ENCODE measurements at regions not wholly inside any gene's neighbourhood (a gene's known extent, or its start where the extent isn't known, plus 50 kb on each side); places are given as distances from the start of the nearest gene placed in this dataset.
"Not testable (repeated sequence)": the region's sequence is repeated elsewhere in the genome, so short reads cannot be mapped to it uniquely, and the experiment has no call there.

- DNase-seq (ENCODE audit: low spot score): peak; percentile 29
Observed at GRCh38 chr1:82366689-82367088, 566.0 kb downstream of the ADGRL2 start.

- DNase-seq (ENCODE audit: low spot score): peak; percentile 8
Observed at GRCh38 chr1:82359541-82359940, 558.8 kb downstream of the ADGRL2 start.

DNA sequence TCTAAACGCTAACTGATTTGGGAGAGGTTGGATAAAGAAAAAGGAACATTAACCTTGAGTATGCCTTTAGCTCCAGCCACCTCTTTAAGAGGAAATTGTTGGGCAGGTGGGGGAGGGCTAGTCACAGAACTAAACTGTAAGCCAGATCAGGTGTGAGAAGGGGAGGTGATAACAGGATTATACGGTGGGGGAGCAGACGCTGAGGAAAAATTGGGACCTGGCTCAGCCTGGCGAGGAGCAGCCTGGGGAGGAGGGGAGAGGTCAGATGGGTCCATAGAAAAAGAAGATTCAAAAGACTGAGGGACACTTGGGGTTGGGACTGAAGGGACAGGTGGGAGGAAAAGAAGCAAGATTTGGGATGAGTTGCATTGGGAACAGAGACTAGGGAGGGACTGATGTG lies 558.0 kb downstream of the ADGRL2 start:
- DNase-seq (ENCODE audit: low spot score): not testable (repeated sequence)

- DNase-seq (ENCODE audit: low spot score): not testable (repeated sequence)
Observed at GRCh38 chr1:82354546-82354945, 553.8 kb downstream of the ADGRL2 start.

DNA sequence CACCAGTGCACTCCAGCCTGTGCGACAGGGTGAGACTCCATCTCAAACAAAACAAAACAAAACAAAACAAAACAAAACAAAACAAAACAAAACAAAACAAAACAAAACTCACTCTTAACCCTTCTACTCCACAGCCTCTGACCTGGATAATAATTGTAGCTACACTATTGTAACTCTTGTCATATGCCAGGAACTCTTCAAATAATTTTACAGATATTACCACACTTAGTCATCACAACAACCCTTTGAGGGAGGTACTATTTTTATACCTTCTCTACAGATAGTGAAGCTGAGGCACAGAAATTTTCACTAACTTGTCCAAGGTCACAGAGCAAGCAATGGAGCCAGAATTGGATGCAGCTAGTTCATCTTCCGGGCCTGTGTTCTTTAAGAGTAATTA lies 547.8 kb downstream of the ADGRL2 start:
- no peak for DNase-seq (ENCODE audit: low spot score)

GRCh38 chr1:82346141-82346540 lies 545.4 kb downstream of the ADGRL2 start:
- no peak for DNase-seq (ENCODE audit: low spot score)

DNA sequence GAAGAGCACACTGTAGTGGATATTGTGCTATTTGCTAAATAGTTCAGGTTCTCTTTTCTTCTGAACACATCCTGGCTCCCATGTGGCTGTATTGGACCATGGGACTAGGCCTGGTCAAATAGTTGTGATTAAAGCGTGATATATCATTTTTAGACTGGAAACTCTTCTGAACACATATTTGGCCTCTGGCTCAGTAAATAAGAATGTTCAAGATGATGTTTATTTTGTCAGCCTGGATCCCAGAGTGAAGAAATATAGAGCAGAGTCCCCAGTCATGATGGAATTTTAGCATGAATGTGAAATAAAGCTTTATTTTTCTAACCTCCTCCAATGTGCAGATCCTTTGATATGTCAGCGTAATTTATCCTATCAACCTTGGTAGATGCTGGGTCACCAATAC lies 542.6 kb downstream of the ADGRL2 start:
- no peak for DNase-seq (ENCODE audit: low spot score)

GRCh38 chr1:82337635-82338034 lies 536.9 kb downstream of the ADGRL2 start:
- no peak for DNase-seq (ENCODE audit: low spot score)

DNA sequence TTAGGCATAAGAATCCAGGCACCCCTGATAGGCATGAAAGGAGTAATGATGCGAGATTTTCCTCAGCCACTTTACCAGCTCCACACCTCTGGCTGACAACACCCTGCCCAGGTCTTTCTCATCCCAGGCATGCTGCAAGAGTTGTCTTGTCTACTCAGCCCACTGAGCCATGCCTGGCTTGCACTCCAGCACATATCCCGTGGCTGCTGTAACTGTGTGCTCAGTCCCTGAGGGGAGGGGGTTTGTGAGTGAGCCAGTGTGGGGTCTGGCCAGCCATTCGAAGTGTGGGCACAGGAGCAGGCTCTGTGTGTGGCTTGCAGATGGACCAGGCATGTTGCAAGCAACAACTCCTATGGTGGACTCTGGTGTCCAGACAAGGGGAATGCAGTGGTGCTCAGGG lies 529.6 kb downstream of the ADGRL2 start:
- no peak for DNase-seq (ENCODE audit: low spot score)

DNA sequence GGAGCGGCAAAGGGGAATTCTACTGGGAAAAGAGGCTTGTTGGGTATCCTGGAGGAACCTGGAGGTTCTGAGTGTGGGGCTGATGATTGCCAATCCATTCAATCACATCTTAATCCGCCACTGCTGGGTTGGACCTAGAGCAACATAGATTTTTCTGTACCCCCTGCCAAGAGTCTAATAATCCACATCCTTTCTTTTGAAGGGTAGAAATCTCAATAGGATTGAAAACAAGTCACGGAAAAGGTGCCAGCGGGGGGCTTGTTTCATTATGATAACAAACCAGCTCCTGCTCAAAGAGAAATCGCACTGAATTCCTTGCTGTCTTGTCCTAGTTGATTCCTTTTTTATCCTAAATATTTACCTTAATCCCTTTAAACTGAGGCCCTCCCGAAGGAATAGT lies 528.5 kb downstream of the ADGRL2 start:
- no peak for DNase-seq (ENCODE audit: low spot score)

- DNase-seq (ENCODE audit: low spot score): no peak
Observed at GRCh38 chr1:82323144-82323841, 522.6 kb downstream of the ADGRL2 start.

GRCh38 chr1:82321794-82322193 lies 521.1 kb downstream of the ADGRL2 start:
- no peak for DNase-seq (ENCODE audit: low spot score)

DNA sequence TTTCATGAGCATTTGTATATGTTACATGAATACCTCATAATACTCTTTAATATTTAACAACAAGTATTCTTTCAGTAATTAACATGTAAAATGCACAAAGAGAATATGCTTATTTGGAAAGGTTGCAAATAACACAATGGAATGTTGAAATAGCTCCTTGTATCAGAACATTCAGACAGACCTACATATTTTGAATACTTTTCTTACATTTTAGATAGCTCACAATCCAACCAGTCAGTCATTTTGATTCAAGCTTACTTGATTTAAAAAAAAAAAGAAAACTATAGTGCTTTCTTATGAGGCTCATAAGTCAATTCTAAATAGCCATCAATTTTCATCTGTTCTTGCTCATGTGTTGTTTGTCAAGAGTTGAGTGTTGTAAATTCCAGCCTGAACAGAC lies 518.8 kb downstream of the ADGRL2 start:
- DNase-seq (ENCODE audit: low spot score): no peak

- no peak for DNase-seq (ENCODE audit: low spot score)
Observed at GRCh38 chr1:82318921-82319320, 518.2 kb downstream of the ADGRL2 start.

DNA sequence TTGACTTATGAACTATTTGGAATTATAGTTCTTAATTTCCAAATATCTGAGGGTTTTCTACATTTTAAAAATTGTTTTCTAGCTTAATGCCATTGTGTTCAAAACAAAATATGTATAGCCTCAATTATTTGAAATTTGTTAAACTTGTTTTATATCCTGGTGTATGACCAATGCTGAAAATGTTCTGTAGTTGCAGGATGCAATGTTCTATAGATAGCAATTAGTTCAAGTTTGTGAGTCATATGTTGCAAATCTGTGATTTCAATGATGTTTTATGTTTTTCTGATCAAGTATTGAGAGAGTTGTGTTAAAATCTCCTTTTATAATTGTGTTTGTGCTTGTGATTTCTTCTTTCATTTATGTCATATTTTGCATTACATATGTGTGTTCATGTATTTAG lies 517.5 kb downstream of the ADGRL2 start:
- peak; percentile 49 for DNase-seq (ENCODE audit: low spot score)

GRCh38 chr1:82317671-82318070 lies 516.9 kb downstream of the ADGRL2 start:
- DNase-seq (ENCODE audit: low spot score): peak; percentile 56

DNA sequence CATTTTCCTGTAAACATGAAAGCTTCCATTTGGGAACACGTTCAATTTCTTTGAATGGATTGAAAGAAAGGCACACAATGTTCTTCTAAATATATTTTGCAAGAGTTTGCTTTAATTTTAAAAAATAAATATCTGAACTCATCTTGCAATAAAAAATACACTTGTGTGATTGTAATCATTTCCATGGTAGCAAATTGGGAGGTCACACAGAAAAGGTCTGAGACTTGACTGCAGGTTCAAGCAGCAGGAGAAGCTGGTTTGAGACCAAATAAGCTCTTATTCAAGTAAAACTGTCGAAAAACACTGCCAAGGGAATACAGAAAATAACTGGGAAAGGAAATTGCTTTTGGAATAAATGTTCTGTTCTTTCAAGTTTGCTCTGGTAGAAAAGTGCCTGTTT lies 498.9 kb downstream of the ADGRL2 start:
- no peak for DNase-seq (ENCODE audit: low spot score)

GRCh38 chr1:82299056-82299455 lies 498.3 kb downstream of the ADGRL2 start:
- no peak for DNase-seq (ENCODE audit: low spot score)

GRCh38 chr1:82297139-82297896 lies 496.6 kb downstream of the ADGRL2 start:
- DNase-seq (ENCODE audit: low spot score): no peak

DNA sequence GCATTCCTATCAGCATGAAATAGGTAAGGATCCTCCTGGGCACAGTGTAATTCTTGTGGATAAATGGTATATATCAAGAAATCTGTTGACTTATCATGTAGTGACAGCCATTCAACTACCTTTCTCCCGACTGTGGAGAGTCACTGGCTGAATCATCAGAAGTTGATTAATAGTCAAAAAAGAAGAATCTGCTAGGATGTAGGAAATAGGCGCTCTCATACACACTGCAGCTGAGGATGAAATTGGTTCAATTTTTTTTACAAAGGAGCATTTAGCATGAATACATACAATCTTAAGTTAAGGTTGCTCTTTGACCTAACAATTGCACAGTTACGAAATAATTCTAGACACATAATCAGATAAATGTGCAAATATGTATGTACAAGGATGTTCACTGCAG lies 486.8 kb downstream of the ADGRL2 start:
- no peak for DNase-seq (ENCODE audit: low spot score)

GRCh38 chr1:82284213-82284612 lies 483.5 kb downstream of the ADGRL2 start:
- DNase-seq (ENCODE audit: low spot score): no peak

DNA sequence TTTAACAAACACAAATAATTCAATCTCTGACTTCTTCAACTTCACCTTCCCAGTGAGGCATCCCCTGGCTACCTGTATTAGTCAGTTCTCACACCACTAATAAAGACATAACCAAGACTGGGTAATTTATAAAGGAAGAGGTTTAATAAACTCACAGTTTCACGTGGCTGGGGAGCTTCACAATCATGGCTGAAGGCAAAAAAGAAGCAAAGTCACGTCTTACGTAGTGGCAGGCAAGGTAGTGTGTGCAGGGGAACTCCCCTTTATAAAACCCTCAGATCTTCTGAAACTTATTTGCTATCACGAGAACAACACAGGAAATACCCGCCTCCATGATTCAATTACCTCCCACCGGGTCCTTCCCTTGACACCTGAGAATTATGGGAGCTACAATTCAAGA lies 478.5 kb downstream of the ADGRL2 start:
- no peak for DNase-seq (ENCODE audit: low spot score)

DNA sequence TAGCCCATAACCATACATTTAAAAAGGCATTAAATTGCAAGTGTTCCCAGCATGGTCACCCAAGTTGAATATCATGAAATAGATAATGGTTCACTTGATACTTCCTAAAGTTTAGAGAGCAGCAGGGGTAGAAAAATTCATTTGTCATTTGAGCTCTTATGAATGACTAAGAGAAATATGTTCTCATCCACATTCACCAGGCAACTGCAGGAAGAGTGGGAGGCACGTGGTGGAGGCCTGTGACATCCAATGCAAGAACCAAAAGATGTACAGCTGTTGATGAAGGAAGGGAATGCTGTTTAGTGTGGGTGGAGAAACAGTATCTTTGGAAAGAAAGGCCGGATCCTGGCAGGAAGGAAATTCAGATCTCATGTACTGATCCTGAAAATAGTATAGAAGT lies 473.1 kb downstream of the ADGRL2 start:
- peak; percentile 3 for DNase-seq (ENCODE audit: low spot score)

DNA sequence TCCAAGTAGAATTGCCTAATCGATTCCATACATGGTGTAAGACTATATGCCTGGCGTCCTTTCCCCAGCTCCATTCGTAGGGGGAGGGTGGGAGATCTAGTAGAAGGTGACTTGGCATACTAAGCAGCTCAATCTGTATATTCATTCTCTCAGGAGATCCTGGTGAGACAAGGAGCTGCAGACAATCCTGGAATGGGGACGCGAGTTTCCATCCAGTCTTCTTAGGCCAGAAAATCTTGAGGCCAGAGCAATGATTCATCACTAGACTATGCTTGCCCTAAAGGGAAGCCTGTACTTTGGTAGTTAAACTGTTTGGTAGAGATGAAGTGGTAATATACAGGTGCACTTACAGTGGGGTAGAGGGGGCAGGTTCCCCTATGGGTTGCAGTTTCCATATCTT lies 468.7 kb downstream of the ADGRL2 start:
- DNase-seq (ENCODE audit: low spot score): no peak

All from kidney capillary endothelial cell (primary cell).